ENCODE measurements at regions not wholly inside any gene's neighbourhood (a gene's known extent, or its start where the extent isn't known, plus 50 kb on each side); places are given as distances from the start of the nearest gene placed in this dataset.

DNA sequence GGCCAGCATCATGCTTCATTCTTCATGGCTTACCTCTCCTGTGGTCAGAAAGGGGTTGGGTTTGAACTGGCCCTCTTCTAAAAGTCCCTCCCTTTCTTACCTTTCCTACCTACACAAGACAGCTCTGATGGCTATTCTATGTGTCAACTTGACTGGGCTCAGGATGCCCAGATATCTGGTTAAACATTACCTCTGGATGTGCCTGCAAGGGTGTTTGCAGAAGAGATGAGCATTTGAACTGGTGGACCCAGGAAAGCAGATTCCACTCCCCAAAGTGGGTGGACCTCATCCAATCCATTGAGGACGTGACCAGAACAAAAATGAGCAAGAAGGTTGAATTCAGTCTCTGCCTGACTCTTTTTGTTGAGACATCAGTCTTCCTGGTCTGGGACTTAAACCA, 79.0 kb upstream of the TCF7L2 start:
- no peak for DNase-seq (ENCODE audit: low read depth)

DNA sequence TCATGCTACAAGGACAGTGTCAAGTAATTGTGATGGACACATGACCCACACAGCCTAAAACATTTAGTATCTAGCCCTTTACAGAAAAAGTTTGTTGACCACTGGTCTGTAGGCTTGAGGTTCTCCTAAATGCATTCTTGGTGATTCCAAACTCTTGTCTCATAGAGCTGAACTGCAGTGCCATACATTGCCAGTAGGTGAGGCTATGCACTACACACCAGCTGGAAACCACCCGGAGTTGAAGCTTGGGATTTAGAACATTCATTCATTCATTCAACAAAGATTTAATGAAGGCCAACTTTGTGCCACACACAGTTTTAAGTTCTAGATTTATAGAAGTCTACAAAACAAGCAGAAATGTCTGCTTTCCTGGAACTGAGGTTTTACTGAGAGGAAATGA, 77.3 kb upstream of the TCF7L2 start:
- no peak for DNase-seq (ENCODE audit: low read depth)

GRCh38 chr10:112873541-112873940, 76.5 kb upstream of the TCF7L2 start:
- no peak for DNase-seq (ENCODE audit: low read depth)

GRCh38 chr10:112874982-112875381, 75.1 kb upstream of the TCF7L2 start:
- DNase-seq (ENCODE audit: low read depth): no peak

DNA sequence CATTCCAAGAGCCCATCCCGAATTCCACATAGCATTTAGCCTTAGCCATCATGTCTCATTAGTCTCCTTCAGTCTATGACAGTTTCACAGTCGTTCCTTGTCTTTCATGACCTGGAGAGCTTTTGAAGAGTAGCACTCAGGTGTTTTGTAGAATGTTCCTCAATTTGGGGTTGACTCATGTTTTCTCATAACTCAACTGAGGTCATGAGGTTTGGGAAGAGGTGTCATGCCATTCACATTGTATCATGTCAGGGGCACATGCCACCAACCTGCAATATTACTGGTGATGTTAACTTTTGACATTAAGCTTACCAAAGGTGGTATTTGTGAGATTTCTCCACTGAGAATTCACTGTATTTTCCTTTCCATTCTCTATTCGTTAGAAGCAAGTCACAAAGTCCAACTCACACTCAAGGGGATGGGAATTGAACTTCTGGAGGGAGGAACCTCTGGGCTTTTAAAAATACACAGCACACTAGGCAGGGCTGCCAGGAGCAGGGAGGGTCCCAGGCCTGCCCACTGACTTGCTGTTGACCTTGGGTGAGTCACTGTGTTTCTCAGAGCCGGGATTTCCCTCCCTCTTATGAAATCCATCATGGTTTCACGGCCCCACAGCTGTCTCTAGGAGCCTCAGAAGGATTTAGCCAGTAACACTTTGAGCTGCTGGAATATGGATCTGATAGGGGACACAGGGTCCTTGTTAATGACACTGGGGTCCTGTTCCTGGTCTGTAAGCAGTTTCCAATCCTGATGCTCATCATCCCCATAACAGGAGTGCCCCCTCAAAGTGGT, 74.4 kb upstream of the TCF7L2 start:
- DNase-seq (ENCODE audit: low read depth): peak; percentile 58

- no peak for DNase-seq (ENCODE audit: low read depth)
Measured at GRCh38 chr10:112880633-112881530, 69.2 kb upstream of the TCF7L2 start.

- no peak for DNase-seq (ENCODE audit: low read depth)
Measured at GRCh38 chr10:112883360-112884178, 66.5 kb upstream of the TCF7L2 start.

GRCh38 chr10:112884179-112884504, 65.9 kb upstream of the TCF7L2 start:
- DNase-seq (ENCODE audit: low read depth): no peak

DNA sequence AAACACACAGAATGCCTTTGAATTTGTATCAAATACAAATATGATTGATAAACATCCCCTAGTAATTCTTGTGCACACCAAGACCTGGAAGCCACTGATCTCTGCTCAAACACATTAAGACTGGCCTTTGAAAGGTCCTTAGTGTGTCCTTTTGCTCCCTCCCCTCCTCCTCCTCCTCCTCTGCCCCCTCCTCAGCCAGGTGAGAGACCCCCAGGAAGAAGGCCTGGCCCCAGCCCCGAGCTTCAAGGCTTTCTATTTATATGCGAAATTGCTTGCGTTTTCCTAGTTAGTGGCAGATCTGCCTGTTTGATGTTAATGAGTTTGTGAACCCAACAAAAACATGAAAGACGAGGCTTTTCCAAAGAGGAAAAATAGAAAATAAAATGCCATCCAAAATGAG, 63.6 kb upstream of the TCF7L2 start:
- no peak for DNase-seq (ENCODE audit: low read depth)

GRCh38 chr10:112887968-112888367, 62.1 kb upstream of the TCF7L2 start:
- DNase-seq (ENCODE audit: low read depth): no peak

DNA sequence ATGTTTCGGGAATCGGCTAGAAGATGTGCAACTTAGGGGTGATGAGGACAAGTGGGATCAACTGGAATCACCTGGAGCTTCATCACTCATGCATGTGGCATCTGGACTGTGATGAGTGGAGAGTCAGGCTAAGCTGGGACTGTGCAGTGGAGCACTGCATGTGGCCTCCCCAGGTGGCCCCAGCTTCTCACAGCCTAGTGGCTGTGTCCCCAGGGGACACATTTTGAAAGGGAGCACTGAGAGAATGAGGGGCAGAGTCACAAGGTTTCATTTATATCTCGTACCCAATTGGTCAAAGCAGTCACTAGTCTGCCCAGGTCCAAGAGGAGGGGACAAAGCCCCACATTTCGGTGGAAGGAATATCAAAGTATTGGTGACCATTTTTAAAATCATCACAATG, 54.8 kb upstream of the TCF7L2 start:
- DNase-seq (ENCODE audit: low read depth): no peak

DNA sequence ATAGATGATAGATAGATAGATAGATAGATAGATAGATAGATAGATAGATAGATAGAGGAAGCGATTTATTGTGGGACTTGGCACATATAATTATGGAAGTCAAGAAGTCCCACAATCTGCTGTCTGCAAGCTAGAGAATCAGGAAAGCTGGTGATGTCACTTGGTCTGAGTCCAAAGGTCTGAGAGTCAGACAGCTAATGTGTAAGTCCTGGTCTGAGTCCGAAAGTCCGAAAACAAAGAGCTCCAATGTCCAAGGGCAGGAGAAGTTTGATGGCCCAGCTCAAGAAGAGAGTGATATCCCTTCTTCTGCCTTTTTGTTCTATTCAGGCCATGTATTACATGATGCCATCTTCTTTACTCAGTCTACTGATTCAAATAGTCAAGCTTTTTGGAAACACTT, 53.8 kb upstream of the TCF7L2 start:
- DNase-seq (ENCODE audit: low read depth): no peak

DNA sequence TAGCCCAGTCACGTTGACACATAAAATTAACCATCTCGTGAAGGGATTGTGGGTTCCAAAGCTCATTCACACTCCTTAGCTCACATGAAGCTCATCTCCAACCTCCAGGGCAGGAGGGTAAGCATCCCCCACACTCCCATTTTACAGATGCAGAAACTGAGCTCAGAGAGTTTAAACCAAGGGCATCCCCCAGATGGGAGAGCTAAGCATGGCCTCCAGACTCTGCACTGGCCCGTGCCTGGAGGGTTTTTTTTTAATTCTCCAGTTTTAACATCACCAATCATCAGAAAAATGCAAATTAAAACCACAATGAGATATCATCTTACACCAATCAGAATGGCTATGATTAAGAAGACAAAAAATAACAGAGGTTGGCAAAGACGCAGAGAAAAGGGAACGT, 53.3 kb upstream of the TCF7L2 start:
- DNase-seq (ENCODE audit: low read depth): no peak

GRCh38 chr10:112898540-112899390, 51.3 kb upstream of the TCF7L2 start:
- no peak for DNase-seq (ENCODE audit: low read depth)

GRCh38 chr10:112899391-112900065, 50.5 kb upstream of the TCF7L2 start:
- no peak for DNase-seq (ENCODE audit: low read depth)
